GM06990 (cell line): ENCODE measurements at regions not wholly inside any gene's neighbourhood (a gene's known extent, or its start where the extent isn't known, plus 50 kb on each side); places are given as distances from the start of the nearest gene placed in this dataset.
"Not testable (repeated sequence)": the region's sequence is repeated elsewhere in the genome, so short reads cannot be mapped to it uniquely, and the experiment has no call there.

ENCODE experiments used
- DNase-seq: peaks from one replicate; pipeline ENCODE4 v3.0.0-alpha.2; 2011; ENCODE audit not compliant: insufficient read length; ENCODE audit errors: extremely low read depth
- H3K27me3 ChIP-seq: replicated peaks from 2 replicates; pipeline ENCODE4 v1.6.0; 2011; ENCODE audit warnings: low read length; ENCODE audit not compliant: control insufficient read depth, insufficient read depth
- H3K36me3 ChIP-seq: 2 replicates; pipeline ENCODE4 v1.5.1; 2011; ENCODE audit warnings: low read length; ENCODE audit not compliant: control insufficient read depth, insufficient read depth
- H3K4me3 ChIP-seq: replicated peaks from 2 replicates; pipeline ENCODE4 v1.5.1; 2011; ENCODE audit warnings: low read depth, mild to moderate bottlenecking, control low read depth, low read length
- CTCF ChIP-seq: IDR thresholded peaks from 2 replicates; pipeline ENCODE4 v1.5.1; 2011; ENCODE audit warnings: low read length, control low read depth, mild to moderate bottlenecking, inconsistent platforms; ENCODE audit not compliant: insufficient read depth, poor library complexity, severe bottlenecking

GRCh38 chr14:55832122-55832911, 252.3 kb downstream of the KTN1 start:
- no peak for DNase-seq
- H3K36me3 ChIP-seq = no peaks in the 10 kb centered on the region
- no peak overlapping the region for H3K4me3 ChIP-seq
- H3K27me3 ChIP-seq = no peaks in the 10 kb centered on the region; the same call in 1 of the 2 replicates
- no peak for TF ChIP-seq CTCF

- Histone ChIP-seq H3K36me3 (no peaks in the 10 kb centered on the region), H3K27me3 (no peaks in the 10 kb centered on the region; the same call in 1 of the 2 replicates), H3K4me3 (no peak overlapping the region)
- DNase-seq = no peak
- TF ChIP-seq CTCF = no peak
These were observed 253.0 kb downstream of the KTN1 start for GRCh38 chr14:55832974-55833373.

GRCh38 chr14:55834390-55834789, 254.4 kb downstream of the KTN1 start:
- H3K4me3 ChIP-seq = no peak overlapping the region
- H3K27me3 ChIP-seq = no peaks in the 10 kb centered on the region; the same call in 1 of the 2 replicates
- no peak for DNase-seq

GRCh38 chr14:55835985-55836384, 256.0 kb downstream of the KTN1 start:
- H3K36me3 ChIP-seq = no peaks in the 10 kb centered on the region

More at GRCh38 chr14:55834390-55834789, 254.4 kb downstream of the KTN1 start:
- no peaks in the 10 kb centered on the region for H3K36me3 ChIP-seq
- TF ChIP-seq CTCF = no peak

GRCh38 chr14:55837467-55837866, 257.5 kb downstream of the KTN1 start:
- Histone ChIP-seq H3K27me3 (no peaks in the 10 kb centered on the region), H3K36me3 (no peaks in the 10 kb centered on the region), H3K4me3 (no peak overlapping the region)
- DNase-seq = no peak
- TF ChIP-seq CTCF = no peak

More at GRCh38 chr14:55835985-55836384, 256.0 kb downstream of the KTN1 start:
- no peak overlapping the region for H3K4me3 ChIP-seq
- no peak for DNase-seq
- TF ChIP-seq CTCF = no peak
- no peaks in the 10 kb centered on the region for H3K27me3 ChIP-seq

- no peaks in the 10 kb centered on the region for H3K36me3 ChIP-seq
- H3K4me3 ChIP-seq = no peak overlapping the region
- DNase-seq = no peak
- TF ChIP-seq CTCF = no peak
- H3K27me3 ChIP-seq = no peaks in the 10 kb centered on the region
These were observed 258.6 kb downstream of the KTN1 start for GRCh38 chr14:55838529-55839052.

- not testable (repeated sequence) for H3K4me3 ChIP-seq, H3K27me3 ChIP-seq, H3K36me3 ChIP-seq, DNase-seq
These were observed 259.4 kb downstream of the KTN1 start for GRCh38 chr14:55839301-55839947.
